ENCODE measurements at regions not wholly inside any gene's neighbourhood (a gene's known extent, or its start where the extent isn't known, plus 50 kb on each side); places are given as distances from the start of the nearest gene placed in this dataset.

DNA sequence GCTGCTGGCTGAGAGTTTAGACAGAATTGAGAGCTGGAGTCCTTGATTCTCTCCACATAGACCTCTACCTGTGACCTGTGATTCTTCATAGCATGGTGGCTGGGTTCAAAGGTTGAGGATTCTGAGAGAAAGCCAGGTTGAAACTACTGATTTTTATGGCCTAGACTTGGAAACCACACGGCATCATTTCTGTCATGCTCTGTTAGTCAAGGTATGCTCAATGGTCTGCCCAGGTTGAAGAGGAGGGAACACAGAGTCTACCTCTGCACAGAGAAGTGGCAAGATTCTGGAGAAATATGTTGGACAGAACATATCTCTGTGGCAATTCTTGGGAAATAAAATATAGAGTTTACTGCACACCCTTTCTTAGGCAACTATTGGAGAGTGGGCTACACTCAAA, 57.2 kb upstream of the CXorf66 start:
- ChIA-PET POLR2A (no interaction called here), CTCF (ENCODE audit: low intra/inter-chr PET ratio) (no interaction called here)
- Histone ChIP-seq H2AFZ (ENCODE audit: low read depth, low read length) (no peak overlapping the region), H3K4me2 (ENCODE audit: insufficient read depth, low read length) (no peak overlapping the region), H4K20me1 (replicated peaks; ENCODE audit: control insufficient read depth, insufficient read depth, low read length) (no peaks in the 10 kb centered on the region), H3K9me3 (replicated peaks; ENCODE audit: control insufficient read depth, insufficient read depth, low read depth, low read length) (no peaks in the 10 kb centered on the region), H3K27ac (ENCODE audit: extremely low read depth, low read depth, low read length) (no peak overlapping the region), H3K4me3 (no peak overlapping the region), H3K9me1 (ENCODE audit: control insufficient read depth, insufficient read depth, low read length) (no peaks in the 10 kb centered on the region), H3K4me1 (replicated peaks in 1 of 2; ENCODE audit: control insufficient read depth in 2 of 2, insufficient read depth in 2 of 2, low read length in 2 of 2) (no peaks in the 10 kb centered on the region), H3K79me2 (ENCODE audit: control insufficient read depth, insufficient read depth, low read length) (no peaks in the 10 kb centered on the region), H3K27me3 (ENCODE audit: control insufficient read depth in 2 of 2, insufficient read depth in 2 of 2, low read length in 2 of 2) (no peaks in the 10 kb centered on the region), H3K9ac (ENCODE audit: insufficient read depth in 1 of 2, low read depth in 2 of 2, low read length in 2 of 2) (no peak overlapping the region), H3K36me3 (ENCODE audit: control insufficient read depth, insufficient read depth, low read length) (no peaks in the 10 kb centered on the region)
- WGBS (ENCODE audit: insufficient coverage, low coverage, missing lambda C conversion rate) = 0% methylated on average over 1 of the region's 1 CpG
- TF ChIP-seq ZBTB7A (IDR thresholded peaks at IDR 0.05; ENCODE audit: borderline replicate concordance, control insufficient read depth, low read depth, low read length) = no peak
- TF ChIP-seq THRAP3 (IDR thresholded peaks at IDR 0.05; ENCODE audit: borderline replicate concordance) = no peak
- TF ChIP-seq PHF21A (IDR thresholded peaks at IDR 0.05; ENCODE audit: borderline replicate concordance, low read depth) = no peak
- no peak for TF ChIP-seq ZNF12 (CRISPR knock-in tag; IDR thresholded peaks at IDR 0.05)
- TF ChIP-seq, protein P1, sequence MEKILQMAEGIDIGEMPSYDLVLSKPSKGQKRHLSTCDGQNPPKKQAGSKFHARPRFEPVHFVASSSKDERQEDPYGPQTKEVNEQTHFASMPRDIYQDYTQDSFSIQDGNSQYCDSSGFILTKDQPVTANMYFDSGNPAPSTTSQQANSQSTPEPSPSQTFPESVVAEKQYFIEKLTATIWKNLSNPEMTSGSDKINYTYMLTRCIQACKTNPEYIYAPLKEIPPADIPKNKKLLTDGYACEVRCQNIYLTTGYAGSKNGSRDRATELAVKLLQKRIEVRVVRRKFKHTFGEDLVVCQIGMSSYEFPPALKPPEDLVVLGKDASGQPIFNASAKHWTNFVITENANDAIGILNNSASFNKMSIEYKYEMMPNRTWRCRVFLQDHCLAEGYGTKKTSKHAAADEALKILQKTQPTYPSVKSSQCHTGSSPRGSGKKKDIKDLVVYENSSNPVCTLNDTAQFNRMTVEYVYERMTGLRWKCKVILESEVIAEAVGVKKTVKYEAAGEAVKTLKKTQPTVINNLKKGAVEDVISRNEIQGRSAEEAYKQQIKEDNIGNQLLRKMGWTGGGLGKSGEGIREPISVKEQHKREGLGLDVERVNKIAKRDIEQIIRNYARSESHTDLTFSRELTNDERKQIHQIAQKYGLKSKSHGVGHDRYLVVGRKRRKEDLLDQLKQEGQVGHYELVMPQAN (IDR thresholded peaks at IDR 0.05; ENCODE audit: borderline replicate concordance) = no peak
- TF ChIP-seq GTF3C2 (IDR thresholded peaks at IDR 0.05; ENCODE audit: borderline replicate concordance, extremely low read depth, insufficient read length) = no peak
- TF ChIP-seq THRB (CRISPR knock-in tag; conservative IDR thresholded peaks at IDR 0.05) = no peak
- TF ChIP-seq ZNF592 (IDR thresholded peaks at IDR 0.05) = no peak
- TF ChIP-seq SREBF1 (IDR thresholded peaks at IDR 0.05; ENCODE audit: borderline replicate concordance, low read depth, low read length) = no peak
- TF ChIP-seq ARID2 (IDR thresholded peaks at IDR 0.05) = no peak
- no peak for TF ChIP-seq JUN (IDR thresholded peaks at IDR 0.05; ENCODE audit: borderline replicate concordance, low read depth, low read length)
- TF ChIP-seq JUN (CRISPR knock-in tag; IDR thresholded peaks at IDR 0.05; ENCODE audit: borderline replicate concordance) = no peak
- TF ChIP-seq MCM7 (IDR thresholded peaks at IDR 0.05) = no peak
- DNase-seq (ENCODE audit: extremely low read depth in 1 of 4, low spot score in 3 of 4) (no peak), FAIRE-seq (no peak), ATAC-seq (no peak)
- intact Hi-C loops (cut with micrococcal nuclease) = loop anchor here (5.0 kb wide), 1 partner anchor 195 kb away; no protein-coding TSS in a partner anchor
- in situ Hi-C loops (cut with MboI) = no loop called here
- BruUV-seq (replicated peaks) = no TSS peak
